Head of caudate nucleus (tissue), 42 donors: ENCODE measurements at regions not wholly inside any gene's neighbourhood (a gene's known extent, or its start where the extent isn't known, plus 50 kb on each side); places are given as distances from the start of the nearest gene placed in this dataset.

Experiments used
- DNase-seq, 42 donors: peaks; one replicate each; pipeline versions ENCODE4 v3.0.0 to v3.0.0-alpha.2; 2020 to 2021; ENCODE audit warnings: mixed read lengths in 7 of 42
- intact Hi-C: fragments of 100-400 bp; cut with DNase I; formaldehyde crosslinking; loops from one replicate; pipeline ENCODE4 v1.15.0; 2022

- intact Hi-C loops: no loop called here
- no peak for DNase-seq
These were observed 1064.3 kb downstream of the DIAPH3 start for GRCh38 chr13:59099182-59099974.

- no peak for DNase-seq
- intact Hi-C loops: no loop called here
These were observed 1060.5 kb downstream of the DIAPH3 start for GRCh38 chr13:59103004-59103768.

- DNase-seq: peak in 2 of 42 donors; percentile 7 to 15
- intact Hi-C loops: no loop called here
These were observed 1052.0 kb downstream of the DIAPH3 start for GRCh38 chr13:59111751-59112171.

GRCh38 chr13:59112221-59112718 is 1051.5 kb downstream of the DIAPH3 start:
- intact Hi-C loops: no loop called here
- peak in 30 of 42 donors; percentile 4 to 82 (median 44) for DNase-seq

GRCh38 chr13:59119475-59119874 is 1044.3 kb downstream of the DIAPH3 start:
- DNase-seq: no peak
- intact Hi-C loops: no loop called here

- intact Hi-C loops: no loop called here
- DNase-seq: no peak
These were observed 1043.4 kb downstream of the DIAPH3 start for GRCh38 chr13:59120297-59120843.

- no peak for DNase-seq
- intact Hi-C loops: no loop called here
These were observed 1042.2 kb downstream of the DIAPH3 start for GRCh38 chr13:59121507-59121906.

GRCh38 chr13:59126474-59126873 is 1037.3 kb downstream of the DIAPH3 start:
- intact Hi-C loops: no loop called here
- DNase-seq: no peak

GRCh38 chr13:59133903-59134302 is 1029.8 kb downstream of the DIAPH3 start:
- DNase-seq: no peak
- intact Hi-C loops: no loop called here

- no peak for DNase-seq
These were observed 1019.0 kb downstream of the DIAPH3 start for GRCh38 chr13:59144700-59145099.

GRCh38 chr13:59145381-59145780 is 1018.3 kb downstream of the DIAPH3 start:
- intact Hi-C loops: no loop called here
- DNase-seq: no peak

More at GRCh38 chr13:59144700-59145099, 1019.0 kb downstream of the DIAPH3 start:
- intact Hi-C loops: no loop called here

- no peak for DNase-seq
- intact Hi-C loops: no loop called here
These were observed 1006.5 kb downstream of the DIAPH3 start for GRCh38 chr13:59157181-59157580.

- intact Hi-C loops: no loop called here
- DNase-seq: no peak
These were observed 997.6 kb downstream of the DIAPH3 start for GRCh38 chr13:59166174-59166573.

GRCh38 chr13:59172076-59172475 is 991.7 kb downstream of the DIAPH3 start:
- intact Hi-C loops: no loop called here
- DNase-seq: no peak

GRCh38 chr13:59176775-59177174 is 987.0 kb downstream of the DIAPH3 start:
- intact Hi-C loops: no loop called here
- DNase-seq: no peak

- intact Hi-C loops: no loop called here
- peak in 6 of 42 donors; percentile 2 to 51 (median 6) for DNase-seq
These were observed 985.4 kb downstream of the DIAPH3 start for GRCh38 chr13:59178344-59178743.

GRCh38 chr13:59182241-59182640 is 981.5 kb downstream of the DIAPH3 start:
- intact Hi-C loops: no loop called here
- no peak for DNase-seq

- intact Hi-C loops: no loop called here
- no peak for DNase-seq
These were observed 966.3 kb downstream of the DIAPH3 start for GRCh38 chr13:59197397-59197796.

GRCh38 chr13:59201841-59202240 is 961.9 kb downstream of the DIAPH3 start:
- DNase-seq: no peak
- intact Hi-C loops: no loop called here

GRCh38 chr13:59203855-59204254 is 959.9 kb downstream of the DIAPH3 start:
- intact Hi-C loops: no loop called here
- no peak for DNase-seq
